HG03354 (cell line): ENCODE measurements at regions not wholly inside any gene's neighbourhood (a gene's known extent, or its start where the extent isn't known, plus 50 kb on each side); places are given as distances from the start of the nearest gene placed in this dataset.

ENCODE experiments used
- ATAC-seq: cut with Tn5 transposase; IDR thresholded peaks from one replicate; pipeline ENCODE4 v1.9.1; 2021; ENCODE audit warnings: mild to moderate bottlenecking; ENCODE audit not compliant: unreplicated experiment, poor library complexity, severe bottlenecking

DNA sequence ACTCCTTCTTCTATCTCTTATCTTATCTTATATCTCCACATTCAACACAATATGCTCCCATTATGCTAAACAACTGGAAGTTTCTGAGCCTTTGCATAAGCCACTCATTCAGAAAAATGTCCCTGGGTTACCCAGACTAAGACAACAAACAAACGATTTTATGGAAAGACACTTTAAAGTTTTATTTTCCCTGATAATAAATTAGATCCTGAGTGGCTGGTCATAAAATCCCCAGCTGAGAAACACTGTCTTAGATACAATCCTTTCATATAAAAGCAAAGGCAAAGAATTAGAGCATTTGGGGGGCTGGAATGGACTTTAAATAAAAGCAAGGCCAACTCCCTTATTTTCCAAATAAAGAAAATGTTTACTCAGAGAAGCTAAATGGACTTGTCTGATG is 322.3 kb downstream of the GBE1 start:
- no peak for ATAC-seq

DNA sequence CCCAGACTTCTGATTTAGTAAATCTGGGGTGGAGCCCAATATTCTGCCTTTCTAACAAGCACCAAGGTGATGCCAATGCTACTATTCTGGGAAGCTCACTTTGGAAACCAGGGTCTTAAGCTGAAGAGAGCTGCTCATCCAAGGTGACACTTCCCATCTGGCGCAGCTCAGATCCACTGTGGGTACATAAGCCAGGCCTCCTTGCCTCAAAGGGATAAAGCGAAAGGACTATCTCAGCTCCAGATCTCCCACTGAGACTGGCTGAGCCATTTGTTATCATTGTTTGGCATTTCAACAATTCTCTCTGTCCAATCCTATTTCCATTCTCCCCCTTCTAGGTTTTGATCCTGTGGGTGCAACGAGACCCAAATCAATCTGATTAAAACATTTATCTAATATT is 323.8 kb downstream of the GBE1 start:
- ATAC-seq: no peak

DNA sequence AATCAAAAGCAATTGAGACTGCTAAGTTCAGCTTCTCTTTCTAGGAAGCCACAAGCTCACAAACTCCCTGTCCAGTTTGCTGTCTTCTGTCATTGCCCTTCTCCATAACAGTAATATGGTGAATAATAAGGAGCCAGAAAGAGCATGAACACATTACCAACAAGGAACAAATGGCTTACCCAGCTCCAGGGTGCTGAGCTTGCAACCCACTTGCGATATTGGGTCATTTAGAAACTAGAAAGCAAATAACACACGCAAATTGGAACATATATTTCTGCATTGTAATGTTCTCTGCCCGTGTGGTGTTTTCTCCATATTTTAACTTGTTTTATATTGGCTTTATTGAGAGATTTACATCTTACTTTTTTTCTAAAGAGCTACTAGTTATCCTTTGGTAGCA is 325.3 kb downstream of the GBE1 start:
- no peak for ATAC-seq

DNA sequence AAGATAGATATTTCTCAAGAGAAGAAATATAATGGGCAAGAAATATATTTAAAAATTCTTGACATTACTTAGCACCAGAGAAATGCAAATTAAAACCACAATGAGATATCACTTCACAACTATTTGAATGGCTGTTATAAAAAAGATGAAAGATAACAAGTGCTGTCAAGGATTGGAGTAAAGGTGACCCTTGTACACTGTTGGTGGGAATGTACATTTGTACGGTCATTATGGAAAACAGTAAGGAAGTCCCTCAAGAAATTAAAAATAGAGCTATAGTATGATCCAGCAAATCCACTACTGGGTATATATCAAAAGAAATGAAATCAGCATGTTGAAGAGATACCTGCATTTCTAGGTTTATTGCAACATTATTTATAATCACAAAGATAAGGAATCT is 326.4 kb downstream of the GBE1 start:
- ATAC-seq: no peak

DNA sequence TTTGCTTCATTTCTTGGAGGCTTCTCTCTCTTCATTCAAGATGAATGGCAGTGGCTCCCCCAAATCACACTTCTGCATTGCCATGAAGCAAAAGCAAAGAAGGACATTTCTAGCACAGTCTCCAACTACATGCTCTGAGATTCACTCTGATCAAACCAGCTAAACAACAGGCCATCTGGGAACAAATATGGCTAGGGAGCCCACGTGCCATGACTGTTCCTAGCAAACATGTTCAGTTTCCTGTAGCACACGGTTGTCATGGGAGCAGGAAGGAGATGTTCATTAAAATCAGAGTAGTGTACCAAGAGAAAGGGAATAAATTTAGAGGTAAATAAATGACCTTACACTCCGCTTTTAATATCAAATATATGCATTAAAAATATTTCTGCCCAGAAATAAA is 327.3 kb downstream of the GBE1 start:
- ATAC-seq: no peak

DNA sequence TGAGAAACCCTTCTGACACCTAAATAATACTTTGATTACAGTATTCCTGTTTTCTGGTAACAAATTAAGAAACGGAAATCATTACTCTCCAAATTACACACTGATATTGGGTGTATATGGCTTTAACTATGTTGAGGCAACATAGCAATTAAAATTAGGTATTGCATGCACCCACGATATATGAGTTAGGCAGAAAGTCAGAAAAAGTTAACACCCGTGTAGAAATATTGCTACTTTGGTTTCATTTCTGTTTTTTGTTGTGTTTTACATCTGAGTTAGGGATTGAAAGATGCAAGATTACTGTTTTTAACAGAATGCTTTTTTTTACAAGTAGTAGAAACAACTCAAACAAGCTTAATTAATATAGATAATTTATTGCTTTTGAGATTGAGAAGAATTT is 327.8 kb downstream of the GBE1 start:
- ATAC-seq: no peak

DNA sequence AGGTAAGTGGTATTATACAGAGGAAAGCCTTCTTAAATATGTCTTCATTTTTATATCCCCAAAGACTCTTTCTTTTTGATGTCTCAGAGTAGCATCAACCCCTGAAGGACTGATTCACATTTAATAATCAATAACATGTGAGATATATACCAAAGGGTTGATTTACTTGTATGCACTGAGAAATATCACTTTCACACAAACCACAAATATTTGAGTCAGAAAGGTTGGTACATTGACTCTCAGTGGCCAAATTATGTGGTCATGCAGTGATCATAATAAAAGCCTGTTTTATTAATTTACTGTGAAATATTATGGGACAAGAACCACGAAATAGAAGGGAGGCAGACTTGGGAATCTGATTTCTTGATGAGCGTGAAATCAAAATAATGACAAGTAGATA is 329.0 kb downstream of the GBE1 start:
- no peak for ATAC-seq

DNA sequence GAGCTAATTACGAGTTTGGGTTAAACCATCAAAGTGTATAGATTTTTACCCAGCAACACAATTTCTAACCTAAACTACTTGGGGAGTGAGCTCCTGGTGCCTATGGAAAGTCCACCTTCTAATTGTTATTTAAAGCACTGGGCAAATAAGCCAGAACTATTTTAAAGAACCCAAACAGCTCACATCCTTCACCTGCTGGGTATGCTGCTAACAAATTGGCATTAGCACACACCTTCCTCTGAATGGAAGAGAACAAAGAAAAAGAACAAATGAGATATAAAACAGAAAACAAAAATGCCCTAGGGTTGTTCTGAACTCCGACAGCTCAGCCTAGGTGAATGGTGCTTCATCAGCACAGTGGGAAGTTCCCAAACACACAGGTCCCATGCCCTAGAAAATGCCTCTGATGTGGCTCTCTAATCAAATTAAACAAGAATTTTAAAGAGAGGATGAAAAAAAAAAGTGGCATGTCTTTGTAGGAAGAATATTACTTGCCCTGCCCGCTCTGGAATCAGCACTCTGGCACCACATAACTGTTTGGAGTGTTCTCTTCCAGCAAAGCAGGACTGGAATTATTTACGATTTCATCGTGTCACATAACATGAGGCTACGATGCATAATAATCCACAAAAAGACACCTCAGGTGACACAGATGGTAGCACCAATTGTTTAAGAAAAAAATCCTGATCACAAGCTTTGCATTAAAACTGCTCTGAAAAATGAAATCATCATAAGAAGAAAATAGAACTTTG is 334.4 kb downstream of the GBE1 start:
- no peak for ATAC-seq

DNA sequence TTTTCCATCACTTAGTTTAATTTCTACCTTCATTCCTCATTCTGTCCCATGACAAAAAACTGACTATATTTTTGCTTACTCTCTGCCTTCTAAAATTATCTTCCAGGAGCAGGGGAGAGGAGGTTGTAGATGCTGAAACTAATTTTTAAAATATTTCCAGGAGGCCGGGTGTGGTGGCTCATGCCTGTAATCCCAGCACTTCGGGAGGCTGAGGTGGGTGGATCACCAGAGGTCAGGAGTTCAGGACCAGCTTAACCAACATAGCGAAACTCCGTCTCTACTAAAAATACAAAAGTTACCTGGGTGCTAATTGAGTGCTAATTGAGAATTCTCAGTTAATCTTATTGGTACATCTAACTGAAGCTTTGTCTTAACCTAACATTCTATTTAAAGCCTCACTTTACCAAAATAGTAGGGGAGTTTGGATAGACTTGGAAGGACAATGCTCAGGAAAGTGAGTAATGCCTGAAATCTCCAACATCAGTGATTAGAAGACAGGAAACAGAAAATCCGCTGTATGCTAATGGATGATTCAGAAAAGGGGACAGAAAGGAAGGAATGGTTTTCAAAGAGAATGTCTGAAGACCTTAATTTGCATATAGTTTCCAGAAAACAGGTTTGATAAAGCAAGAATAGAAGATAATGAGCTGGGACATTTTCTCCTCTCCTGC is 336.1 kb downstream of the GBE1 start:
- no peak for ATAC-seq

DNA sequence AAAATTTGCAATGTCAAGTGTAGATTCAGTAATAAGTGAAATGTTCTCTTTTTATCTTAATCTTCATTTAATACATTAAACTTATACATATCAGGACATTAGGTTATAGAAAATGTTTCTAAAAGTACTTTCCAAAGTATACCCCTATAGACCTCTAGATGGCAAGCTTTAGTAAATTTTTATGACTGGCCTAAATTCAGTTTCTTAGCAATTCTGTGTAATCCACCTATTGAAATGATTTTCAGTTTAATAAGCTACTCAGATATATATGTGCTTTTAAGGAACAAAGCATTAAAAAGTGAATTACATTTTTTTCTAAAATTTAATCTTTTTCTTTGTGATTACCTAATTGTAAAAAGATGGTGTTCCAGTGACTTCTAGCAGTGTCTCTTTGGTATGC is 342.2 kb downstream of the GBE1 start:
- no peak for ATAC-seq

DNA sequence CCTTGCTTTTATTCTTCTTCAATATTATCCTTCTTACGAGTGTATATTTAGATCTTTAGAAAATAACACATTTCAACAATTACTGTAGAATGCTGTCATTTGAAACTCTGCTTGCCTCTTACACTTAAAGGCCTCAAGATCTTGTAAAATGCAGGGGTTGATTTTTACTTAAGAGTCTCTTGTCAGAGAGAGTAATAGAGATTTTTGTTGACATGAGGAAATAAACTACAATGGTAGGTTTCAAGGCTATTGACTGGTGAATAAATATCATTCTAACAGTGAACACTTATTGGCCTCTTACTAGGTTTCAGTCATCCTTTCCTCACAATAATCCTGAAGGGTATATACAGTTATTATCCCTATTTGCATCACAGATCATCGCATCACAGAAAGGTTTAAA is 344.6 kb downstream of the GBE1 start:
- no peak for ATAC-seq

DNA sequence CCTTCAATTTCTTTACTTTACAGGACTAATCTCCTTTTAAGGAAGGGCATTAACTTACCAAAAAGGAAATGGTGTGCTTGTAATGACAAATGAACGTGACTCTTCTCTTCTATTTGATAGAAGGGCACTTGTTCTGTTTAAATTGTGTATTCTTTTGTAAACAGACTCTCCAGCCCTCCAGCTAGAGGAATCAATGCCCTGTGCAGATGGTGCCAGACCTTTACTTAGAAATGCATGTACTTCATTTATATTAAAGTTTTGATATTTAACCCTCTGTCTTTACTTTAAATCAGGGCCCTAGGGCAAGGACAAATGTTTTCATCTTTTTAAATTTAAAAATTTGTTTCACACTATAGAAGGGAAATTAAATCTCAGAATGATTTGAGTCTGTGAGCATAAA is 355.1 kb downstream of the GBE1 start:
- ATAC-seq: no peak

DNA sequence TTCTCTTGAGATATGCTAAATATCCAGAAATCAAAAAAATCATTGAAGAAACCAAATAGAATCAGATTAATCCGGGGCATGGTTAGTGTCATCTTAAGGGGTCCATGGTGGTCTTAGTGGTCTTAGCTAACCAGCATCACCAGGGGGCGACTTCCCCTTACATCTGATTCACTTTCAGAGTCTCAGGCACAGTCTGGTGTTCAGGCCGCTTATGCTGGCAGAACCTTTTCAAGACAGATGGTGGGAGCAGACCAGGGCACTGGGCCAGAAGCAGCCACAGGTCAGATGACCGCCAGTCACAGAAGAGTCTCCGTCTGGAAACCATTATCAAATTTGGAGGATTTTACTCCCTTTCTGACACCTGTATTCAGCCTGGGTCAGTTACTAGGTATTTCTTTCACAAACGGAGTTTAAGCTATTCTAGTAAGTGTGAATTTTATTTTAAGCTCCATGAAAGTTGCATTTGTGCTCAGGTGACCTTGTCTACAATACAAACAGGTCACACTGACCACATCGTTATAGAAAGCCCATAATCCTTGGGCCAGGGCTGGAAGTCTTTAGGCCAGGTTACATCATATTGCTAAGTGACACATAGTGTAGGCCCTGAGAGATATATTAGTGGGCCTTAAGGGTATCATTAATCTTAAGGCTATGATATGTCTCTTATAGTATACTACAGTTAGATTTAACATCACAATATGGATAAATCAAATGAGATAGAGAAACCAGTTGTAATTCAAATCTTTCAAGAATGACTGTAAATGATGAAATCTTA is 365.5 kb downstream of the GBE1 start:
- peak; percentile 27 for ATAC-seq

DNA sequence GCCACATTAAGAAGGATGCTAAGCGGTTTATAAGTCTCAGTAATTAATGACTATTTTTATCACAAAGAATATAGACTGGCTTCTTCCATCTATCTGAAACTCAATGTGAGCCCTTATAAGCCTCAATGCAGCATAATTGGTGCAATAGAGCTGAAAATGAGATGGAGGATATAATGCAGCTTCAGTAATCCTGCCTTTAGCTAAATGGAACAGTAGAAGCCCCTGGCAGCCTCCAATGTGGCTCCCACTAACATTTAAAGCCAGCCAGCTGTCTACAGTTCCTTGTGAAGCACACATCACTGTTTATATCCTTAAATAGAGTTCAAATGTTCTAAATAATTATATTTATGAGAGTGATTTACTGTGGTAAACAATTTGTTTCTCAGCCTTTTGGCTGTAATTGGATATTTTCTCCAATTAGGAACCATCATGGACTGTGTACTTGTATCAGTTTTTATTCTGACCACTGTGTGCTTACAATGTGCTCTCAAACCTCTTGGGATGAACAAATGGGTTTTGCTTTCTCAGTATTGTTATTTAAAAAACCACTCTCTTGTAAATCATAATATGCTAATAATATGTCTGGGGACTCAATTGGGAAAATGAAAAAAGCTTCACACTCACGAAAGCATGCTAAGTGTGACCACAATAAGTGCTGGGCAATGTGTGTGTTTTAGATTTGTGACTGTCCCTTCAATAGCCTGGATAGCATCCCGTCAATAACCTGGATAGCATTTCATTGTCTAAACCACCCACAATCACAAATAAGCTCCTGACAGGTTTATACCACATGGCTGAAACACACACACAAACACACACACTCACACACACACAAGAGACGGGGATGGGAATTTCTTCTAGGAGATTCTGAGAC is 366.6 kb downstream of the GBE1 start:
- ATAC-seq: no peak

DNA sequence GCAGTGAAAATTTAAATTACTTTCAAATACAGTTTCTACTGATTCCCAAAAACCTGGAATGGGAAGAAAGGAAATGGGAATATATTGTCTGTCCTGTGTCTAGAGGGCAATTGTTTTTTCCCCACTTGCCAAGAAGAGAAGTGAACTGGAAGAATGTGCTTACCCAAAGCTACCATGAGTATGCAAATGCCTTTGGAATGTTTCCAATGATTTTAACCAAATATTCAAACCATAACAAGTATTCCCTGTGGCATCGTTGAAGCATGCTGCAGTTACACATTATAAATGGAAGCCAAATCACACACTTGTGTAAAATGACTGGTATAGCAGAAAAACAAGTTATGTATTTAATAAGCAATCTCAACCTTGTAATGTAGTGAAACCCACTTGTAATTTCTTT is 368.2 kb downstream of the GBE1 start:
- no peak for ATAC-seq

DNA sequence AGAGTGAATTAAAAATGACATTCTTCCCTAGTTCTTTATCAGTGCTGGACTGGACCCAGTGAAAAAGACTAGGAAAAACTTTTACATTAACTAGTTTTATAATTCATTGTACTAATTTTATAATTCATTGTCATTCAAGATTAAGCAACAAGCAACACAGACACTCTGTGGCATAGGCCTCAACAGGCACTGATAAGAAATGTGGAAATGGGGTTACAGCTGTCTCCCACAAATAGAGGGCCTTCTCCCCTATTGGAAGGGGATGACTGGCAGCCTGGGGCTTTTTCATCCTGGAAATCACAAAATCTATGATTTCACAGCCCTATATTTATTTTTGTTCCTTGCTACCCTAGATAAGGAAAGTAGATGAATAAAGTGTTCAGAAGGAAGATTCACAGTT is 370.6 kb downstream of the GBE1 start:
- ATAC-seq: no peak

DNA sequence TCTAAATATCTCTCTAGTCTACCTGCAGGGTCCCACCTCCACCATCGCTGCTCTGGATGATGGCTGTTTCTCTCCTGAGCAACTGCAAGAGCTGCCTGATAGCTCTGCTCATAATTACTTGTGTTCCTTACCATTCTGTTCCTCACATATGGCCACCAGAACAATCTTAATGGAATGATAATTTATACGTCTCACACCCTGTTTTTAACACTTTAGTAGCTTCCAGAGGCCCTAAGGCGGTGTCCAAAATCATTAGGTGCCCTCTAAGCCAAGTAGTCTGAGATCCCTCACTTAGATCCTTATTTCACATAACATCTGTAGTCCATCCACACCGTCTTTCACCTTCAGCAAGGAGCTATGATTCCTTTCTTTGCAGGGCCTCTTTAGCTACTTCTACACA is 373.3 kb downstream of the GBE1 start:
- no peak for ATAC-seq

DNA sequence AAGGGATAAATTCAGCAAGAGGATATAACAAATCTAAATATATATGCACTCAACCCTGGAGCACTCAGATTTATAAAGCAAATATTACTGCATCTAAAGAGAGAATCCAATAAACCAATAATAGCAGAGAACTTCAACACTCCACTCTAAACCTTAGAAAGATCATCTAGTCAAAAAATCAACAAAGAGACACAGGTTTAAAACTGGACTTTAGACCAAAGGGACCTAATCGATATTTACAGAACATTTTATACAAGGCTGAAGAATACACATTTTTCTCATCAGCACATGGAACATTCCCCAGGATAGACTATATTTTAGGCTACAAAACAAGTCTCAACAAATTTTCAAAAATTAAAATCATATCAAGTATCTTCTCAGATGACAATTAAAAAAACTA is 379.0 kb downstream of the GBE1 start:
- ATAC-seq: no peak

DNA sequence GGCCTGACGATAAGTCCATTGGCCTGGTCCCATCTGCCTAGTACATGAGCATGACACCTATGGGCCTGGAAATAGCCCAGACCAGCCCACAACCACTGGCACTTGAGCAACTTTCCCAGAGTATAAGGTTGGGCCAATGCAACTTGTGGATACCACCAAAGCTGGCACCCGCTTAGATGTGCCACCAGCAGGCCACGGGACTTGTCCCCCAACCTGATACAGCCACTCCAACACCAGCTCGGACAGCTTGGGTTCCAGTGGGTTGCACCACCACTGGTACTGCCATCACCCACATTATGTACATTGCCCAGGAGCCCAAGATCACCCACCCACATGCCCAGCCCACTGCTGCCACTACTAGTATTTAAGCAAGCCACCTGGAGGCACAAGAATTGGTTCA is 381.2 kb downstream of the GBE1 start:
- ATAC-seq: no peak
